ENCODE measurements at regions not wholly inside any gene's neighbourhood (a gene's known extent, or its start where the extent isn't known, plus 50 kb on each side); places are given as distances from the start of the nearest gene placed in this dataset.

DNA sequence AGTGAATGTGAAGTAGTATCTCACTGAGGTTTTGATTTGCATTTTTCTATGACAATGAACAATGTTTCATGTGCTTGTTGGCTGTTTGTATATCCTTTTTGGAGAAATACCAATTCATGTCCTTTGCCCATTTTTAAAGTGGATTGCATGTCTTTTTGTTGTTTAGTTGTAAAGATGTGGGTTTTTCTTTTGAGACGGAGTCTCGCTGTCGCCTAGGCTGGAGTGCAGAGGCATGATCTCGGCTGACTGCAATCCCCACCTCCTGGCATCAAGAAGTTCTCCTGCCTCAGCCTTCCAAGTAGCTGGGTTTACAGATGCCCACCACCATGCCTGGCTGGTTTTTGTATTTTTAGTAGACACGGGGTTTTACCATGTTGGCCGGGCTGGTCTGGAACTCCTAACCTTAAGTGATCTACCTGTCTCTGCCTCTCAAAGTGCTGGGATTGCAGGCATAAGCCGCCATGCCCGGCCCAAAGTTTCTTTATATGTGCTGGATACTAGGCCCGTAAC is 236.7 kb downstream of the MYCN start:
- TF ChIP-seq EP300 (IDR thresholded peaks at IDR 0.05) (no peak), POLR2A (IDR thresholded peaks at IDR 0.05) (no peak)
- TF ChIP-seq, protein P1, sequence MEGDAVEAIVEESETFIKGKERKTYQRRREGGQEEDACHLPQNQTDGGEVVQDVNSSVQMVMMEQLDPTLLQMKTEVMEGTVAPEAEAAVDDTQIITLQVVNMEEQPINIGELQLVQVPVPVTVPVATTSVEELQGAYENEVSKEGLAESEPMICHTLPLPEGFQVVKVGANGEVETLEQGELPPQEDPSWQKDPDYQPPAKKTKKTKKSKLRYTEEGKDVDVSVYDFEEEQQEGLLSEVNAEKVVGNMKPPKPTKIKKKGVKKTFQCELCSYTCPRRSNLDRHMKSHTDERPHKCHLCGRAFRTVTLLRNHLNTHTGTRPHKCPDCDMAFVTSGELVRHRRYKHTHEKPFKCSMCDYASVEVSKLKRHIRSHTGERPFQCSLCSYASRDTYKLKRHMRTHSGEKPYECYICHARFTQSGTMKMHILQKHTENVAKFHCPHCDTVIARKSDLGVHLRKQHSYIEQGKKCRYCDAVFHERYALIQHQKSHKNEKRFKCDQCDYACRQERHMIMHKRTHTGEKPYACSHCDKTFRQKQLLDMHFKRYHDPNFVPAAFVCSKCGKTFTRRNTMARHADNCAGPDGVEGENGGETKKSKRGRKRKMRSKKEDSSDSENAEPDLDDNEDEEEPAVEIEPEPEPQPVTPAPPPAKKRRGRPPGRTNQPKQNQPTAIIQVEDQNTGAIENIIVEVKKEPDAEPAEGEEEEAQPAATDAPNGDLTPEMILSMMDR (IDR thresholded peaks at IDR 0.05): no peak

Measured in gastroesophageal sphincter (tissue), 3 donors.